NCI-H526 (cell line): ENCODE measurements at regions not wholly inside any gene's neighbourhood (a gene's known extent, or its start where the extent isn't known, plus 50 kb on each side); places are given as distances from the start of the nearest gene placed in this dataset.

ENCODE experiments used
- DNase-seq, 2 experiments: peaks; one replicate each; lab custom pipeline; 2025; lab: John Stamatoyannopoulos, UW

DNA sequence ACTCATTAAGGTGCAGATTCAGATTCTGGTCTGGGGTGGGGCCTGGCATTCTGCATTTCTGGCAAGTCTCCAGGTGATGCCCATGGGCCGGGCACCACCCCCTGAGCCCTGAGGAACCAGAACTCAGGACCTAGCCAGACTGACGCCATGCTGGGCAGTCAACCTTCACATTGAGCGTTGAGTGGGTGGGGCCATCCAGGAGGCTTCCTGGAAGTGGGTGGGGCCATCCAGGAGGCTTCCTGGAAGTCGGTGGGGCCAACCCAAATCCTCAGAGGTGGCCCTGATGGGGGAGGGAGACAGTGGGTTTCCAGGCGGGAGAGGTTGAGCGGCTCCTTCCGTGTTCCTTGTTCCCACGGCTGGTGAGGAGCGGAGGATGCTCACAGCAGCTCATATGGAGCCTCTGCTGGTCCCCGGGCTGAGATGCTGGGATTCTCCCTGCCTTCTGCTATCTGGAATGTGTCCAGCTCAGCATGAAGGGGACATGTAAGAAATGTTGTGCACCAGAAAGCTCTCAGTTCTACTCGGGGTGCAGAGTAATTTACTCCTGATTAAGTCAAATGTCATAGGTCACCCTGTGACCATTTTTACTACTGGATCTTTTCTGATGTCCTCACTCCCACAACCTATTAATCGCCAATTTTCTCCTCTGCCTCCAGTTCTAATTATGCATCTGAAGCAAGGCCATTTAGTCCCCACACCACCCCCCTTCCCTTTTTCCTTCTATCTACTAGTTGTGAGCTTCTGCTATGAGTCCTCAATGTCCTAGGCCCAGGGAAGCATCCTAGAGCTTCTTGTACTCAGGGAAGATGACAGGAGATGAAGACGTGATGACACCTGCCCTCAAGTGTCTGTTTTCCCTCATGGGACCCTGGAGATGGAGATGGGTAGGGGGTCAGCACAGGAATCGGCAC is 435.4 kb downstream of the PTPRU start:
- no peak for DNase-seq

DNA sequence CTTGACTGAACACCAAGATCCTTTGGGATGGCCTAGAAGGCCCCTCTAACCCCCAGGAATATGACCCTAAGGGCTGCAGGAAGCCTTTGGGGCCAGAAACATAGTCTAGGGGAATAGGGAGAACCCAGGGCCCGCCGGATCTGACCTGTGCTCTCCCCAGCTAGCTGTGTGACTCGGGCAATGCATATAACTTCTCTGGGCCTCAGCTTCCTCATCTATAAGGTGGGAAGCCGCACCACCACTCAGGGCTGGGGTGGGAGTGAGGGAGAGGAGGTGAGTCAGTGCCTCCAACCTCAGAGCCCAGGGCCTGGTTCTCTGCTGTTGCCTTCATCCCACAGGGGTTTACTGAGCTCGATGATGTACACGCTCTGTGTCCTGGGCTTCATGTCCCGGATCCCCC is 434.4 kb downstream of the PTPRU start:
- DNase-seq: no peak

DNA sequence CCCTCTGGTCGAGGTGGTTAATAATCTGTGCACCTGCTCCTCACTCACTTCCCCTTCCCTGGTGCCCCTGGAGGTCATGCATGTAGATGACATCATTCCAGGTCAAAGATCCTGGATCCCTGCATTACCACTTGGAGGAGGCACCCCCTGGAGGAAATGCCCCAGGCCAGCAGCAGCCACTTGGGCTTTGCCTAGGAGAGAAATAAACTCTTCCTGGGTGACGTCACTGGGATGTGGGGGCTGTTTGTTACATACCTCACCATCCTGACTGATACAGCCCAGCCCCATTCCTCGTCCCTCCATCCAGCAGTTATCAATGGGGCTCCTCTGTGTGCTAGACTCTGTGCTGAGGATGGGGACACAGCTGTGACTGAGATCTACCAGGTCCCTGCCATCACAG is 433.6 kb downstream of the PTPRU start:
- DNase-seq: no peak

DNA sequence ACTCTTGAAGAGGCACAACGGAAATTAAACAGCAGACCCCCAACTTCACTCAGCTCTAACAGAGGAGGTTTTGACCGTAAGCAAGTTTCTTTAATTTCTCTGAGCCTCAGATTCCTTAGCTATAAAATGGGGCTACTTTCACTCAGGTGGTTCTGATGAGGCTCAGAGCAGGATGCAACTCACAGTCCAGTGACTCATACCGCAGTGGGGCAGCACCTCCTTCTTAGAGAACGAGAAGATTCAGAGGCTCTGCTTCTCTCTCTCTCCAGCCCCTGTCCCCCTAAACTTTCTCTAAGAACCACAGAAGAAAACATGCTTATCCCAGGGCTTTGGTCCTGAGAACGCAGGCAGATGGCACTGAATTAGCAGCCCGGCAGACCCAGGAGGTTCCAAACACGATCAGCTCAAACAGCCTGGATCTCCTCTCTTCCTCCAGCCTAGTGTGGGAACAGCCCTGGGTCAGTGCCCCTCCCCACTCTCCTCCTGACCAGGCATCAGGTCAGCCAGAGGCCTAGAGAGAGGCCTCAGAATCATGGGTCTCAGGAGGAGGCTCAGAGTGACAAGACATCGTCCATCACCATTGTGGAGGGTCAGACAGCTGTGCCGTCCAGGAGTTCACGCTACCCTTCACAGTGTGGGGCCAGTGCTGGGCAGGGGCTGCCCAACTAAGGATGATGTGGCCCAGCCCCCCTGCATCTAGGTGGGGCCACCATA is 433.0 kb downstream of the PTPRU start:
- DNase-seq: no peak

DNA sequence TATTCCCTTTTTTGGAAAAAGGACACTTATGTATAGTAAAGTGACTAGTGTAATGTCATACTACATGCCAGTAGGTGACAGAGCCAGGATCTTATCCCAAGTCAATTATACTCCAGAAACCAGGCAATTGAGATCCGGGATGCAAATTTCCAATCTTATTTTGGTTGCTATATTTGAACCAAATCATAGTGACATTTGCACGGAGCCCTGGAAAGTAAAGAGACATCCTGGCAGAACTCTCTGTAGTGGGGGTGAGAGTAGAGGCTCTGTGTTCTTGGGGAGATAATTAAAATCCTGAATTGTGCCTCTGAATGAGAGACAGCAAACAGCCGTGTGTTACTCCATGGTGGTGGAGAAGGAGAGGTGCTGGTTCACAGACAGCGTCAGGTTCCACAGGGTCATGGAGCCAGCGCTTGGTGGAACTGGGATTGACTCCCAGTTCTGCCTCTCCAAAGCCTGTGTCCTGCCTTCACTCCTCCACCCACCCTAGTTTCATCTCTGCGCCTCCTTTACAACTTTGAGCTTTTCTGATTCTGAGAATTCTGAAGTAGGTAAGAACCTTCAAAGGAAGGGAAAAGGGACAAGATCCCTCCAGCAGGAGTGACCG is 432.3 kb downstream of the PTPRU start:
- DNase-seq: no peak

DNA sequence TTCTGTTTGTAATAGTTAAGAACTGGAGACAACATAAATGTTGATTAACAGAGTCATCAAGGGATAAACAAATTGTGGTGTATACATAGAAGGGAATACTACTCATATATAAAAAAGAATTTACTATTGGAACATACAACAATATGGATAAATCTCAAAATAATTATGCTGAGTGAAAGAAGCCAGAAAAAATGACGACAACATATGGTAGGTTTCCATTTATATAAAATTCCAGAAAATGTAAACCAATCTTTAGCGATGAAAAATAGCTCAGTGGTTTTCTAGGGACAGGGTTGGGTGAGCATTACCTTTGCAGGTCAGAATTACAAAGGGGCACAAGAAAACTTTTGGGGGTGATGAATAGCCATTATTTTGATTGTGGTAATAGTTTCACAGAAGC is 431.6 kb downstream of the PTPRU start:
- DNase-seq: no peak

DNA sequence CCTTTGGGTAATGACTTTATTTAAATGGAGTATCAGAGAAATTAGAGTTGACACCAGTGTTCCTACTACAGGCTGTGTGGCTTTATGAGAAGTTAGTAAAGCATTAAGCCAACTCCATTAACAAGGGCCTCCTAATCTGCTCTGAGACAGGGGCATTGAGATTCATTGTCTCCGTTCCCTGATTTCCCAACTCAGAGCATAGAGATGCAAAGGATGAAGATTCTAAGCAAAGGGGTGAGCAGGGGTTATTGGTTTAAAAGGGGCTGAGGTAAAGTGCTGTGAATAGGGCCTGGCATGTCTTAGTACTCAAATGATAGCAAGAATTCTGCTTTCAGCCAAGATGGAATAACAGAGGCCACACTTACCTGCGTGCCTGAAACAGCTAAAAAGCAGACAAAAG is 428.4 kb downstream of the PTPRU start:
- no peak for DNase-seq

DNA sequence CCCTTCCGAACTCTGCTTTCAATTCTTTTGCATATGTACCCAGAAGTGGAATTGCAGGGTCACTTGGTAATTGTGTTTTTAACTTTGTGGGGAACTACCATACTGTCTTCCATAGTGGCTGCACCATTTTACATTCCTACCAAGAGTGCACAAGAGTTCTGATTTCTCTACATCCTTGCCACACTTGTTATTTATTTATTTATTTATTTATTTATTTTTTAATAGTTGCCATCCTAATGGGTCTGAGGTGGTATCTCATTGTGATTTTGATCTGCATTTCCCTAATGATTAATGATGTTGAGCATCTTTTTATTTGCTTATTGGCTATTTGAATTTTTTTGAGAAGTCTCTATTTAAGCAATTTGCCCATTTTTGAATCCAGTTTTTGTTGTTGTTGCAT is 422.4 kb downstream of the PTPRU start:
- DNase-seq: no peak

DNA sequence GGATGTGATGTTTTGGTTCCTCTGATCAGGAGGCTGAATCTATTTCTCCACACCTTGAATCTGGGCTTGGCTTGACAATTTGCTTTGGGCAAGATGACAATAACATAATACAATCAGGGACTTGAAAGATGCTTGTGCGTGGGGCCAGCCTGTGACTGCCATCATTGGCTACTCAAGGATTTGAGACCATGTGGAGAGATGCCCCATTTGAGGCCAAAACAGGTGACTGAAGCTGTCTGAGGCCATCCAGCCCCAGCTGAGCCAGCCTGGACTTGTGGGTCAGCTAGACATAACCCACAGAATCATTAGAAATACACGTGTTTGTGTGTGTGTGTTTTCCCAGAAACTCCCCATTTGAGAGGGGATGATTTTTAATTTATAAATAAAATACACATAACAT is 421.5 kb downstream of the PTPRU start:
- no peak for DNase-seq

DNA sequence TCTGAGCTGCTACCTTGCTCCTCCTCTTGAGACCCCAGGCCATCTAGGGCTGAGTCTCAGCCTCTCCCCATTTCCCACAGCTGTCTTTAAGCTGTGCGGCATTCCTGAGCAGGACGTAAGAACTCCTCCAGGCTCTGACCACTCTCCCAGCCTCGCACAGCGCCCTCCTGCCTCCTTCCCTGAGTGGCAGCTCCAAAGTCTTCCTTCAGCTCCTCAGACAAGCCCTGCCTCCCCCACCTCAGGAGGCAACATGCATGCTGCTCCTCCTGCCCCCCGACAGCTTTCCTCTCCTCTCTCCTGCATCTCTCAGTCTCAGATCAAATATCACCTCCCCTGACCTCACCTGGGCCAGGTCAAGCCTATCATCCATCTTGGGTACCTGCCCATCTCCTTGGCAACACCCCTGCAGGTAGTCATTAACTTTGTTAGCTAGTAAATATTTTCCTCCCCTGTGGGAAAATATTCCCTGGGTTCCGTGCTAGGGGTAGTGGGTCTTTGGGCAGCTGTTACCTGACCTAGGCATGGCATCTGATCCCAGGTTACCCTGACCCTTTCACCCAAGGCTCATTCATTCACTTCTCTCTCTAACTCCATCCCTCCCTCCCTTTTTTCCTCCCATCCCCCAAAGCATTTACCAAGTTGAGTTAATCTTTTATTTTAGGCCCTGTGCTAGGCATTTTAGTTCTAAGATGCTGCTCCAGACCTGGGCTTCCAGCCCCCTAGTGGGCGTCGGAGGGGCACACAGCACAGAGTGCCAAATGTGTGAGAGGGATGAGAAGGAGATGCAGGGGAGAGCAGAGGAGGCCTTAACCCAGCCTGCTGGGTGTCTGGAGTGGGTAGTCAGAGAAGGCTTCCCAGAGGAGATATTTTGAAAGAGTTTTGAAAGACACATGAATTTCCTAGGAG is 419.9 kb downstream of the PTPRU start:
- peak in 1 of 2 experiments; percentile 12 for DNase-seq

DNA sequence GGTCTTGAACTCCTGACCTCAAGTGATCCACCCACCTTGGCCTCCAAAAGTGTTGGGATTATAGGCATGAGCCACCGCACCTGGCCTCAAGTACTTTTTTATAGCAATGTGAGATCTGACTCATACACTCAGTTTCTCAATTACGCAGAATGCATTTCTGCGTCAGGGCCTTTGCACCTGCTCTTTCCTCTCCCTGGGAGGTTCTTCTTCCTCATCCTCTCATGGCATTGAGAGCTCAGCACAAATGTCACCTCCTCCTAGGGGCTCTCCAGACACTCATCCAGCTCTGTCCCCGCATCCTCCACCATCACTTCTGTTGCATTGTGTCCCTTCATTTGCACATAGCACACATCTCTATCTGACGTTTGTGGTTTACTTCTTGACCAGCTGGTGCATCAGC is 418.8 kb downstream of the PTPRU start:
- DNase-seq: no peak

DNA sequence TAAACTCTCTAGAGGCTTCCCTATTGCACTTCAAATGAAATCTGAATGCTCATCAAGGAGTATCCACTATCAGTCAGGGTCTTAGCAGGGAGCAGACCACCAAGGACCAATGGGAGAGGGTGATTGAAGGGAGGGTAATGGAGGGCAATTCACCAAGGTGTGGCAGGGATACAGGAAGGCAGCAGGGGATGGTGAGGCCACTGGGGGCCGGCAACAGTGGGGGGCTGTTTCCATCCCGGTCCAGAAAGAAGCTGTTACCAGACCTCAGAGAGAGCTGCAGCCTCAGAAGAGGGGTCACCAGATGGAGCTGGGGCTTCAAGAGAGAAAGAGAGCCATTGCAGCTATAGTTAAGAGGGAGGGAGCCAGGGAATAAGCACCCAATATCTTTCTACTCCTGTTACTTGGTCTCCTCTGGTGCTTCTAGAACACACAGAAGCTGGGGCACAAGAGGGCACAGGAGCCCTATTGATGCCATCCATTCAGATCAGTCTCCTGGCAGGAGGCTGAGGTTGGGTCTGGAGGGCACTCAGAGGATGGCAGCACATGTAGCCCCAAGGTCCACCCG is 417.6 kb downstream of the PTPRU start:
- DNase-seq: no peak

DNA sequence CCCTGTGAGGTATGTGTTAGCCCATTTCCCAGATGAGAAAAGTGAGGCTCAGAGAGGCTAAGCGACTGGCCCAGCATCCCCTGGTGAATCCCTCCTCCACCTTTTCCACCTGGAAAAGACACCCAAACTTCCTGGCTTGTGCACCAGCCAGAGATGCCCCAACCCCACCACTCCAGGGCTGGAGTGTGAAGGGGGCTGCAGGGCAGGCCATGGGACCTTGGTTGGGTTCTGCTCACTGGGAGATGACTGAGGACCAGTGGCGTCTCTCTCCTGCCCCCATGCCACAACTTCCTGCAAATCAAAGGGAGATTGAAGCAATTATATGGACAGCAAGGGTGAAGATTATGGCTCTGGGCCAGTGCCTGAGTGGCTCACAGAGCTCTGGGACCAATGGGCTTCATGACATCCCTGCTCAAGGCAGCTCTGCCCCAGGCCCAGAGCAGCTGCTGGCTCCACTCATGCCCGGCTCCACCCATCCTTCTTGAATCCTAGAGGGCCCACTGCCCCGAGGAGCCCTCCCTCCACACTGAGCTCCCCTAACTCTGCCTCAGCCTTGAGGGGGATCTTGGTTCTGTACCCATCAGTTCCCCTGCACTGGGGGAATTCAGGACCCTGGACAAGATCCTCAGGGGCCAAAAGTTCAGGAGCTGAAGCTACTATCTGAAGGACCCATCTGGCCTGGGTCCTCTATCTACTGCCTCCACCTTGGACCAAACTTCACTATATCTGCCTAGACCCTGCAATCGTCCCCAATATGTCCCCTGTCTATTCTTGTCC is 416.9 kb downstream of the PTPRU start:
- no peak for DNase-seq

DNA sequence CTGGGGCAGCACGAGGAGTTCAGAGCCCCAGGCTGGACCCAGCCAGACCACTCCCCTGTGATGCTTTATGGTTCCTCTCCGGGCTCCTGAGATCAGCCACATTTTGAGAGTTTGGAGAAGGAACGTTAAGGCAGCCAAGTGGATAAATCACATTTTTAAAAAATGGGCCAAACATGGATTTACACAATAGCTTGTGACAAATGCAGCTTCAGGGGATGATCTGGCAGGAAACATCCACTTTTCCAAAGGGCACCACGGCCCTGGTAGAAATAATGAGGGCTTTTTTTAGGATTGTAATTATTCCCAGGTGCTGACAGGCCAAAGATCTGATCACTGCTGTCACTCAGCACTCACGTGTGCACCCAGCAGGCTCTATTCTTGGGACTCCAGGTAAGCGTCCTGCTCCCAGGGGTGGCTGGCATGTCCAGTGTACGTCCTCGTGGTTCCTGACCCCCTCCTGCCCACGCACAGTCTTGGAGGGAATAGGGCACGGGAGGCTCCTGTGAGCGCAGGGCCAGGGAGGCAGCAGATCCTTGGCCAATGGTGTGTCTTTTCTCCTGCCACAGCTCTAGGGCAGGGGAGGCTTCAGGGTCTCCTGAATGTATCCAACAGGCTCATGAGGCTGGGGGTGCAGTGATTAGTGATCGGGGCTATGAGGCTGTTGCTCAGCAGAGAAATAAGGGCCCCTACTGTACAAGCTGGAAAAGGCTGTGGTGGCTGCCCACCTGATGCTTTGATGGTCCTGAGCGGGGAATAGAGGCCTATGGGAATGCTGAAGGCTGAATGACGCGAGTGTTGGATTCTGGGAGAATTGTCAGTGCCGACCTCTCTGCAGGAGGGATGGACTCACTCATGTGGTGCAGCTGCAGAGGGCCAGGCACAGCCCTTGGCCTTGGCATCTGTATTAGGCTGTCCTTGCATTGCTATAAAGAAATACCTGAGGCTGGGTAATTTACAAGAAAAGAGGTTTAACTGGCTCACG is 415.7 kb downstream of the PTPRU start:
- no peak for DNase-seq

DNA sequence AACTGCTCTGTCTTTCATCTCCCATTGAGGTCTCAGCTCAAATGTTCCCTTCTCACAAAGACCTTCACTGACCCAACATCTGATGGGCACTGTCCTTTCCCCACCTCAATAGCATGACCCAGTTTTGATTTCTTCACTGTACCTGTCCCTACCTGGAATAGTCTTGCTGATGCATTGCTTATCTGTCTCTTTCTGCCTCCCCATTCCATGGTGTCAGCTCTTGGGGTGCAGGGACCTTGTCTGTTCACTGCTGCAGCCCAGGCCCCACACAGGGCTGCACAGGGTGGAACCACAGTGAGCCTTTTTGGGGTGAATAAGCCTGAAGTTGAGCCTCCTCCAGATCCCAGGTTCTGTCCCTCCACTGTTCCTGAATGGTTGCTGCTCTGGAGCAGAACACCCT is 414.9 kb downstream of the PTPRU start:
- no peak for DNase-seq

DNA sequence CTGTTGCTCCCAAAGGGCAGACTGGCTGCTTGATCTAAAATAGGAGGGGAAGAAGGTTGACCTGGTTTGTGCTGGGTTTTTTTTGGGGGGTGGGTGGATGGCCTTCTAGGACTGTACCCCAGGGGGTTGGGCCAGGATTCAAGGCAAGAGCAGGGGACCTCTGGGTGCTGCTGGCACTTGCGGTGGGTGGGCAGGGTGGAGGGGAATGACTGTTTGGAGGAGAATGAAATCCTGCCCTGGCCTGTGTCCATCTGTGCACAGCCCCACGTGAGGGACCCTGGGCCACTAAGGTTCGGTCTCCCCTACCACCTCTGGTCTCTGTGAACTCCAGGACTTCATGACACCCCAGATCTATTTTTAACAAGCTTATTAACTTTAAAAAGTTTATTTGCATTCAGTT is 414.2 kb downstream of the PTPRU start:
- no peak for DNase-seq

DNA sequence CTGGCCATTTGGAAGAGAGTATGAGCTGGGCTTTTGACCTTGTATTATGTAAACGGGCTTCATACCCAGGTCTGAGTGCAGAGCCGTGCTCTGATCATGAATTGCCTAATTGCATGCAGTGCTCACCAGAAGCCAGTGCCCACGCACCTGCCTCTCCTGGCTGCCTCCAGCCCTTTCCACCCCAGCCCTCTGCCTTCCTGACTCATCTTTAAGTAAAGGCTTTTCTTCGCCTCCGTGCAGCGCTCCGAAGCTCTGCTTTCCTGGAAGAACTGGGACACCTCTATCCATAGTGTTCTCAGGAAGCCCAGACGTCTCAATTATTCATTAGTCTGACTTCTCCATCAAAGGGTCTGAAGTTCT is 413.7 kb downstream of the PTPRU start:
- no peak for DNase-seq

DNA sequence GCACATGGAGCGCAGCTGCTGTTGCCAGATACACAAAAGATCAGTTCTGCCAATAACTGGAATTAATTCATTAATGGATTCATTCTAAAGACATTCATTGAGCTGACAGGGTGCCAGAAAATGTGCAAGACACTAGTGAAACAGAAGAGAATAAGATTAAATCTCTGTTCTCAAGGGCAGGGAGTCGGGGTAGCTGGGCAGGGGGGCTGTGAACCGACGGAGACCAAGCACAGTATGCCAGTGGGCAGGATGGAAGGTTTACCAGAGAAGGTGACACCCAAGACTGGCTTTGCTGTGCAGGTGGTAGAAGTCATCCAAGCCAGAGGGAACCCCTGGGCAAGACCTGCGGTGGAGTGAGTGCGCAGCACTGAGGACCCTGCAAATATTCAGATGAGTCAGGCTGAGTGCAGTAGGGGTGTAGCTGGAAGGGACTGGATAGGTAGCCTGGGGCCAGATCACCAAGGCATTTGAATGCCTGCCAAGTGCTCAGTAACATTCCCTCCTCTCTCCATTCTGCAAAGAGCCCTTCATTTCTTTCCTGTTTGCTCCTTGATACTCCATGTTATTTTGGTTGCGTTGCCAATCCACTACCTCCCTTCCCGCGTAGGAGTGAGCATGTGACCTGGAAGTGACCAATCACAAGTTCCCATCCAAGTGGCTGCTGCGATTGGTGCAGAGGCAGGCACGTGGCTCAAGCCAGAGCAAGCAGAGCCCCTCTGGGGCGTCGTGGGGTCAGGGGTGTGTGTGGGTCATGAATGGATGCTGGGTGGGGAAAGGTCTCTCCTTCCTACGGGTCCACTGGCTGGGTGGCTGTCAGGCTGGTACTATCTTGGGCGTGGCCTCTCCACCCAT is 413.1 kb downstream of the PTPRU start:
- no peak for DNase-seq

DNA sequence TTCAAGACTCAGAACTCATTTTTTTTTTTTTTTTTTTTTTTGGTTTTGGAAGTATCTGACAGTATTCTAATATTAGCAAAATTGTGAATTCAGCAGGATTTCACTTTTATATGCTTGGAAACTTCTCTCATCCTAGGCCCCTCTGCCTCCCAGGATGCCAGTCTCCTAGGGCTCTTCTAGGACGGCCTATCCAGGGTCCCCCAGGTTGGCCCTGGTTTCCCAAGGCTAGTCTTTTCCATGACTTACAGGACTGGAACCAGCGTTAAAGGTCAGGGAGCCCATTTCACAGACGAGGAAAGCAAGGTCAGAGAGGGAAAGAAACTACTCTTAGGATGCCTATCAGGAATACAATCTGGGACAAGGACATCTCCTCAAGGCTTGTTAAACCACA is 412.5 kb downstream of the PTPRU start:
- no peak for DNase-seq
